DMS53 (cell line): ENCODE measurements at regions not wholly inside any gene's neighbourhood (a gene's known extent, or its start where the extent isn't known, plus 50 kb on each side); places are given as distances from the start of the nearest gene placed in this dataset.
A peak's percentile ranks its signal among the peaks of the same experiment; 100 is the strongest.
"Not testable (repeated sequence)": the region's sequence is repeated elsewhere in the genome, so short reads cannot be mapped to it uniquely, and the experiment has no call there.

Experiments used
- DNase-seq: peaks from one replicate; lab custom pipeline; 2025; lab: John Stamatoyannopoulos, UW

- DNase-seq = no peak
Observed at GRCh38 chr2:123816203-123816602, 208.9 kb upstream of the CNTNAP5 start.

GRCh38 chr2:123816928-123817327 lies 208.2 kb upstream of the CNTNAP5 start:
- DNase-seq = no peak

GRCh38 chr2:123826729-123827271 lies 198.3 kb upstream of the CNTNAP5 start:
- no peak for DNase-seq

GRCh38 chr2:123839326-123839725 lies 185.8 kb upstream of the CNTNAP5 start:
- DNase-seq = no peak

GRCh38 chr2:123840016-123840415 lies 185.1 kb upstream of the CNTNAP5 start:
- DNase-seq = no peak

GRCh38 chr2:123840574-123840973 lies 184.5 kb upstream of the CNTNAP5 start:
- DNase-seq = peak; percentile 5

DNA sequence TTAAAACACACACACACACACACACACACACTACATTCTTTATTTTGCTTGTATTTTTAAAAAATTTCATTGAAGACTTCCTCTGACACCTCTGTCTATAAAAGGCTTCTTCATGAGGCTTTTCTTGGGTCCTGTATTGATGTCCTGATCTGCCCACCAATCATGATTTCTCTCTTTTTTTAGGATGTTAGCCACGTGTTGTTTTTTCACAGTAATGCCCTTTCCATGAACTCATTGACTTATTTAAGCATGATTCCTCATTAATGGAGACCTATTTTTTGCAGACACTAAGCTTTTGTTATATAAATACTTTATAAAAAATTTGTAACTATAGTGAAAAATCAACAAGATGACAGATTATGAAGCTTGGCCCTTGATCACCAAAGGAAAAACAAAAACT lies 173.8 kb upstream of the CNTNAP5 start:
- DNase-seq = no peak

DNA sequence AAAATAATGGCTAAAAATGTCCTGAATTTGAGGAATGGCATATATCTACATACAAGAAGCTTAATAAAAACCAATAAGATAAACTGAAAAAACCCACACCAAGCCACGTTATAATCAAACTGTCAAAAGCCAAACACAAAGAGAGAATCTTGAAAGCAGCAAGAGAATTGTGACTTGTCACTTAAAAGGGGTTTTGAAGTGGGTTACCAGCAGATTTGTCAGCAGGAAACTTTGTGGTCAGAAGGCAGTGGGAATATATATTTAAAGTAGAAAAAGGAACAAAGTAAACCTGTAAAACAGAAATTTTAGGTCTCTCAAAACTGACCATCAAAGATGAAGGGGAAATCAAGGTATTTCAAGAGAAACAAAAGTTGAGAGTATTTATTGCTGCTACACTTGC lies 171.9 kb upstream of the CNTNAP5 start:
- no peak for DNase-seq

- DNase-seq = not testable (repeated sequence)
Observed at GRCh38 chr2:123859031-123859430, 166.1 kb upstream of the CNTNAP5 start.

DNA sequence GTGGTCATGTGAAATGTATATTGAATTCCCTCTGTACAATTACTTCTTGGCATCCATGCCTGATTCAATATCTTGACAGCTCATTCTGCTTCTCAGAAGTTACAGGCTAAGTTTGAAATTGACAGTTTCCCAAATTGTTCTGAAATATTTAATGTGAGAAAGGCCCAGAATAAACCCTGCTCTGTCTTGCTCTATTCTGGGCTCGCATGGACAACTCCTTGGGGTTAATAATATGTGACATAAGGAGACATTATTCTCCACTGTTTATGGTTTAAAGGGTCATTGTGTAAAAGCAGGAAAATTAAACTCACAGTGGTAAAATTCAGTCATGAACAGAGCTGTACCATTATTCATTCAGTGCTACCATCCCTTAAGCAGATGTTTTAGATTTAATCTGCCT lies 160.7 kb upstream of the CNTNAP5 start:
- DNase-seq = no peak

GRCh38 chr2:123870206-123870880 lies 154.7 kb upstream of the CNTNAP5 start:
- DNase-seq = no peak

GRCh38 chr2:123870881-123871276 lies 154.2 kb upstream of the CNTNAP5 start:
- DNase-seq = no peak

DNA sequence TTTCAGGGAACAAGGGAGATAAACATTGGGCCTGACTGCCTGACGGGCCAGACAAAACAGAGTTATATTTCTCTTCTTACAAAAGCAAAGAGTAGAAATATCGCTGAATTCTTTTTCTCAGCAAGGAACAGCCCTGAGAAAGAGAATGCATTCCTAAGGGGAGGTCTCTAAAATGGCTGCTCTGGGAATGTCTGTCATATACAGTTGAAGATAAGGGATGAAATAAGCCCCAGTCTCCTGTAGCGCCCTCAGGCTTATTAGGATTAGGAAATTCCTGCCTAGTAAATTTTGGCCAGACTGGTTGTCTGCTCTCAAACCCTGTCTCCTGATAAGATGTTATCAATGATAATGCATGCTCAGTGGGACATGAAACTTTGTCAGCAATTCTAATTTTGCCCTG lies 134.9 kb upstream of the CNTNAP5 start:
- peak; percentile 35 for DNase-seq

DNA sequence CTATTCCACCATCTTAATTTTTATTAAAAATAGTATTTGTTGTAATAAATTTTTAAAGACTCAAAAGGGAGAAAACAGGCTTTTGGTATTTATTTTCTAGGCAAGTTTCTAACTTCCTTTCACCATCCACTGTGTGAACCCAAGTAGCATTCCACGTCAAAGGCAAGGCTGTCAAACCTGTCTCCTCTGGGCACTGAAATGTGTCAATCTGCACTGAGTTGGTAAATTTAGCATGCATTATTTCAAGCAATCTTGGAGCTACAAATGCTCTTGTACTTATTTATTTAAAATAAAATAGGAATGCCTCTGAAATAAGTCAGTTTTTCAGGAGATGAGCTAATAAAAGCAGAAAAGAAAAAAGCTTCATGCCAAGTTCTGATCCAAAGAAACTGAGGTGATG lies 130.9 kb upstream of the CNTNAP5 start:
- no peak for DNase-seq

DNA sequence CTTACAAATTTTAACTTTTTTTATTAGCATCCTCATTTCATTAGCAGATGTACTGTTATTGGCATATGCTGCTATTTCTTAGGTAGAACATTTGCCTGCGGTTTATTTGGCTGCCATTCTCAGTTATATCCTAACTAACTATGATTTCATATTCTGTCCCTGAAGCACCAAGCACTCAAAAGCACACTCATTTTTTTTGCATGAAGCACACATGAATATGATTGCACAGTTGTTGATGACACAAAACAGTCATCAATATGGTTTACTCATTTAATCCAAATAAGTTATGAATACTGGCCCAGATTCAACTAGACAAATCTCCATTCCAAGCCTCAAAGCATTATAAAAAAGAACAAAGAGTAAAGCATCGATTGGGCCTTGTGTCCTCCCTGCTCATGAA lies 129.4 kb upstream of the CNTNAP5 start:
- DNase-seq = no peak

DNA sequence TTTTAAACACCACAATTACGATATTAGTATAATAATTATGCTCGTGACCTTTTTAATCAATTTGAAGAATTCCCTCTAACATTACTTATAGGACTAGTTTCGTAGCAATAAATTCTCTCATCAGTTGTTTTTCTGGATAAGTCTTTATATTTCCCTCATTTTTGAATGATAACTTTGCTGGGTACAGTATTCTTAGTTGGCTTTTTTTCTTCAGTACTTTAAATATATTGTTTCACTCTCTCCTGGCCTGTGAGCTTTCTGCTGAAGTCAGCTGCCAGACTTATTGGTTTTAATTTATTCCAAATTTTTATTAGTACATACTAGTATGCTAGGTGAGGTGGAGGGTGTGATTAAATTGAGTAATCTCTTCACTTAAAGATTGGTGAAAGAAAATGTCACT lies 123.8 kb upstream of the CNTNAP5 start:
- DNase-seq = no peak

DNA sequence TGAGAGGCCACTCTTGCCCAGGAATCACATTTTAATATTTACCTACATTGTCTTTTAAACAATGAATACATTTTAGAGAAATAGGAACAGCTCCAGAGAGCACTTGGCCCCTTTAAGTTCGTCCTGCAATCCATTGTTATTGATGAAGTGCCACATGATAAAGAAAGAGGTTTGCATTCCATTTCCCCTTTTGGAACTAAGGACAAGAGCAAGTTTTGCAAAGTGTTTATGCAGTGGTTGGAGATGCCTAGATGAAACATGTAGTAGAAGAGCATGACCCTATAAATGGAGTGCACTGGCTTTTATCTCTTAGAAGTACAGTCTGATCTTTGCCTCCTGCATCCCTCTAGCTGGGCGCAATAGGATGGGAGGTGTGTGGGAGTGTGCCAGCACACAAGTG lies 118.7 kb upstream of the CNTNAP5 start:
- DNase-seq = no peak

DNA sequence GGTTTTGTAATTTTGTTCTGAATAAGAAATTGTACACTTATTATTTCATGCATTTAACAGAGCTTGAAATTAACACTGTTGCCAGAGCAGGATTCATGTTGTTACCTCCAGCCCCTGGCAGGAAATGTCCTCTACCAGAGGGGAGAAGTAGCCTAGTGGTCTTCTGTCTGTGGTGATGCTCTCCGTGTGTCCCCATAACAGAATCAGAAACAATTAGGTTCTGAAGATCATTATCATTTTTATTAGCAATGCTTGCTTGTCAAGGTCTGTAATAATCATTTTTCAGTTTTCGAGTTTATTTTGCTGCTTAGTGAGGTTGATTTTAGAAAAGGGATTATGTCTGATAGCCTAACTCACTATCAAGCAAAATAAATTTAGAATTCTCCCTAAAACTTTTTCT lies 116.6 kb upstream of the CNTNAP5 start:
- DNase-seq = no peak

GRCh38 chr2:123912171-123912570 lies 112.9 kb upstream of the CNTNAP5 start:
- no peak for DNase-seq

DNA sequence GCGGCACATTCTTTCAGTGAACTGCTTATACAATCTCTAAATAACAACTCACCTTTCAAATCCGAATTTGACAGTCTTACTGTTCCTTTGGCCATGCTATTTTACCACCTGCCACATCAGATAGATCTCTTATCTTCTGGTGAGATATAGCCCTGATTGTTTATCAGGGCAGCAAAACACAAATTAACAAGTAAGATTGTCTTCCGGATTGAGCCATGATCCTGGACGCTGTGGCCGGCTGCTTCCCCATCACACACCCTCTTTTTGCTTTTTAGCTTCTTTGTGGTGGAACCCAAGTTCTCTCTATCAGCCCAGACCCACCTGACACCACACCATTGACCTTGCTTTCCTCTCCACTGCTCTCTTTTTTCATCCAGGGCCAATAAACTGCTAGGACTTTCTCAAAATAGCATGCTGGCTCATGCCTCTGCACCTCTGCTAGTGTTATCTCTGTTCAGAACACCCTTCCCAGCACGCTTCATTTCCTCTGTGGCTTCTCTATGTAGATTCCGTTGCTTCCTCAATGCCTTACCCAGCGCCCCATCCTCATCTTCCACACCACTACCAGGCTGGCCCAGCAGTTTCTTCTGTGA lies 111.8 kb upstream of the CNTNAP5 start:
- no peak for DNase-seq

DNA sequence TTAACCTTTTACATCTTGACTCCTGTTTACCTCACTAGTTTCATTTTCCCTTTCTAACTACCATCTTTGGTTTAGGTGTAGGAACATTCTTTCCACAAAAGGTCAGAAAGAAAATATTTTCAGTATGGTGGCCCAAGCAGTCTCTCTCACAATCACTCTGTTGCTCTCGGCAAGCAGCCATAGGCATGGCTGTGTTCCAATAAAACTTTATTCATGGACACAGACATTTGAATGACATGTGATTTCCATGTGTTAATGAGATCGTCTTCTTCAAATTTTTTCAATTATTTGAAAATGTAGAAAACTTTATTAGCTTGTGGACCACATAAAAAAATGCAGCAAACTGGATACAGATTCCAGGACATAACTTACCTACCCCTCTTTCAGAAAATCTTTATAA lies 109.7 kb upstream of the CNTNAP5 start:
- DNase-seq = no peak

DNA sequence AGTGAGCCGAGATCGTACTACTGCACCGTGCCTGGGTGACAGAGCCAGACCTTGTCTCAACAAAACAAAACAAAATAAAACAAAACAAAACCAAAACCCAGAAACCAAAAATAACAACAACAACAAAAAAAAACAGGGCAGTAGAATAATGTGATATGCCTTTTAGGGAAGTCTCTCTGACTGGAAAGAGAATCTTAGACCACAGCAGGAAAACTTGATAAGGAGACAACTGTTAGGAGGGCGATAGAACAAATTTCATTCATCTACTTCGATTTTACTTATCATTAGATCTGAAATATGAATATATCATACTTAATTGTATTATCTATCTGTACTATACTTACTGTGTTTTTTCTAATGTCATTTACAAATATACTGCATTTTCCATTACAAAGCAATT lies 109.0 kb upstream of the CNTNAP5 start:
- no peak for DNase-seq

DNA sequence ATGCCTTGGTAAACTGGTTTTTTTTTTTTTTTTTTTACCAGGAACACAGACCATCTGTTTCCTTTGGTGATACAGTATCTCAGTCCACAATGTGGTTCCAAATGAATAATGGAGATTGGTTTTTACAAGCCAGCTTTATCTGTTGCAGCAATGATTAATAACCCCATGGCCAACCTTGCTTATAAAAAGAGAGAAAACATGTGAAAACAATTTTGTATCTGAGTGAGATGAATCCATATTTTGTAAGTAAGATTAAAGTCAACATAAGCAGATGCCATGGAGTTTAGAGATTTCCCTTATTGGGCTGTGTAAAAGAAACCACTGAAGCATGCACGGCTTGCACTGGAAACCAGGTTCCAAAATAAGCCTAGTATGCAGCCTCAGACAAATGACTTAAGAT lies 108.6 kb upstream of the CNTNAP5 start:
- DNase-seq = no peak

- no peak for DNase-seq
Observed at GRCh38 chr2:123917241-123917640, 107.8 kb upstream of the CNTNAP5 start.
